ENCODE measurements at regions not wholly inside any gene's neighbourhood (a gene's known extent, or its start where the extent isn't known, plus 50 kb on each side); places are given as distances from the start of the nearest gene placed in this dataset.

- TF ChIP-seq CTCF (IDR thresholded peaks at IDR 0.05; ENCODE audit: insufficient read depth, low read depth, low read length) (no peak), EZH2 (IDR thresholded peaks at IDR 0.05; ENCODE audit: insufficient read depth, low read length) (no peak)
Measured at GRCh38 chr19:30277941-30278881, 94.0 kb upstream of the ZNF536 start.
